ENCODE measurements at regions not wholly inside any gene's neighbourhood (a gene's known extent, or its start where the extent isn't known, plus 50 kb on each side); places are given as distances from the start of the nearest gene placed in this dataset.

GRCh38 chr13:89726690-89727435 is 1620.6 kb upstream of the MIR17HG start:
- ATAC-seq: no peak
- no peak for DNase-seq

- DNase-seq (no peak), ATAC-seq (no peak)
These were observed 1613.7 kb upstream of the MIR17HG start for GRCh38 chr13:89733829-89734228.

- DNase-seq (no peak), ATAC-seq (no peak)
These were observed 1610.4 kb upstream of the MIR17HG start for GRCh38 chr13:89737051-89737450.

- ATAC-seq (no peak), DNase-seq (no peak)
These were observed 1609.4 kb upstream of the MIR17HG start for GRCh38 chr13:89738072-89738471.

- DNase-seq (no peak), ATAC-seq (no peak)
These were observed 1606.3 kb upstream of the MIR17HG start for GRCh38 chr13:89740994-89741685.

- no peak for DNase-seq
- ATAC-seq: no peak
These were observed 1600.9 kb upstream of the MIR17HG start for GRCh38 chr13:89746554-89746953.

GRCh38 chr13:89748716-89749115 is 1598.8 kb upstream of the MIR17HG start:
- no peak for ATAC-seq
- no peak for DNase-seq

- DNase-seq (no peak), ATAC-seq (no peak)
These were observed 1597.6 kb upstream of the MIR17HG start for GRCh38 chr13:89749888-89750287.

GRCh38 chr13:89750371-89750770 is 1597.1 kb upstream of the MIR17HG start:
- DNase-seq (no peak), ATAC-seq (no peak)

GRCh38 chr13:89751432-89751930 is 1596.0 kb upstream of the MIR17HG start:
- ATAC-seq (no peak), DNase-seq (no peak)

GRCh38 chr13:89752394-89752793 is 1595.1 kb upstream of the MIR17HG start:
- ATAC-seq (no peak), DNase-seq (no peak)

GRCh38 chr13:89755729-89756492 is 1591.6 kb upstream of the MIR17HG start:
- ATAC-seq (no peak), DNase-seq (no peak)

GRCh38 chr13:89763005-89763404 is 1584.5 kb upstream of the MIR17HG start:
- DNase-seq (no peak), ATAC-seq (no peak)

- ATAC-seq (no peak), DNase-seq (no peak)
These were observed 1564.2 kb upstream of the MIR17HG start for GRCh38 chr13:89783221-89783755.

- no peak for DNase-seq
- ATAC-seq: no peak
These were observed 1563.2 kb upstream of the MIR17HG start for GRCh38 chr13:89784161-89784809.

- DNase-seq (no peak), ATAC-seq (no peak)
These were observed 1561.0 kb upstream of the MIR17HG start for GRCh38 chr13:89786531-89786930.

- no peak for ATAC-seq
These were observed 1556.8 kb upstream of the MIR17HG start for GRCh38 chr13:89790696-89791095.

GRCh38 chr13:89791971-89792630 is 1555.4 kb upstream of the MIR17HG start:
- ATAC-seq (no peak), DNase-seq (no peak)

More at GRCh38 chr13:89790696-89791095, 1556.8 kb upstream of the MIR17HG start:
- no peak for DNase-seq

- DNase-seq: no peak
These were observed 1551.3 kb upstream of the MIR17HG start for GRCh38 chr13:89796196-89796595.

GRCh38 chr13:89803839-89804238 is 1543.6 kb upstream of the MIR17HG start:
- no peak for DNase-seq
- ATAC-seq: no peak

More at GRCh38 chr13:89796196-89796595, 1551.3 kb upstream of the MIR17HG start:
- no peak for ATAC-seq

- ATAC-seq: no peak
These were observed 1540.9 kb upstream of the MIR17HG start for GRCh38 chr13:89806594-89806993.

More at GRCh38 chr13:89806594-89806993, 1540.9 kb upstream of the MIR17HG start:
- no peak for DNase-seq

Data from stimulated activated naive CD8-positive, alpha-beta T cell treated with anti-CD3 and anti-CD28 coated beads, Interleukin-15, Interleukin-2, amounts not matched to agents 100 U/mL and 50 U/mL, for 24 hours (primary cell).